ENCODE measurements at regions not wholly inside any gene's neighbourhood (a gene's known extent, or its start where the extent isn't known, plus 50 kb on each side); places are given as distances from the start of the nearest gene placed in this dataset.

DNA sequence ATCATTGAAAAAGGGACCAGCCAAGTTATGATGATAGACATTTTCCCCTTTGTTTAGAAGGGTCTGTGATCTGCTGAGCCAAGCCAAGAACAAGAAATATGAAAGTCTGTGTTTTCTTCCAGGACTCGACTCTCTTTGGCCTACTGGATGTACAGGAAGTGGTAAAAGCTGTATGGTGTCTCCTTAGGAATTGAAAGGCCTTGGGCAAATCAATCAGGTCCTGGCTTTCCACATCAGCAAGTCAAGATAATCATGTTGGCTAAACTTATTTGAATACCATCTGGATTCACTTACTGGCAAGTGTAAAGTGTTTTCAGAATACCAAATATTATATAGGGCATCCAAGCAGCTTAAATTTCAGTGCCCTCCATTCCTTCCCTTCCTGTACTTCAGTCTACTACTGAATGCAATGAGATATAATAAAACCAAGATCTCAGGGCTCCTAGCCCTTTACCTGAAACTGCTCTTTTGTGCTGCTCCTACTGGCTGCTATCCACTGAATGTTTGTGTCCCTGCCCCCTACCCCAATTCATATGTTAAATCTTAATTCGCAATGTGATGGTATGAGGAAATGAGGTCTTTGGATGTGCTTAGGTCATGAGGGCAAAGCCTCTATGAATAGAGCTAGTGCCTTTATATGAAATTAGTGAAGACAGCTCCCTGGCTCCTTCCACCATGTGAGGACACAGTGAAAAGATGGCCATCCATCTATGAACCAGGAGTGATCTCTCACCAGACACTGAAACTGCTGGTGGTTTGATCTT lies 578.0 kb downstream of the SPRY1 start:
- peaks cover 2% of the 10 kb centered on the region for H3K27me3 Mint-ChIP-seq (ENCODE audit: unreplicated experiment)
- H3K9me3 Mint-ChIP-seq (ENCODE audit: unreplicated experiment) = peaks cover 8% of the 10 kb centered on the region

DNA sequence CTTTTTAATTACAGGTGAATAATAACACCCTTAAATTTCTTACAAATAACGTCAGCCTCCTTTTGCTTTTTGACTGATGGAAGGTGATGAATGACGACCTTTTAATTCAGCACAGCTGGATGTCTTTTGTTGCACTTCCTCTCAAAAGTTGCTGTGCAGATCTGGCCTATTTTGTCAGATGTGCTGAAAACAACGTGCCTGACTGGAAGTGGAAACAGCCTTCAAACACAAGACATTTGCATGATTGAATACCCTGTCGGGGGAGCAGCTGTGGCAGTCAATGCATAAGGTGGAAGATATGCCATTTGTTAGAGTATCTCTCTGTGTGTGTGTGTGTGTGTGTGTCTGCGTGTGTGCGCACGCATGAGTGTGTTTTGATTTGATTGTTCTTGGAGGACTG lies 579.7 kb downstream of the SPRY1 start:
- peak; percentile 50 for DNase-seq
- Mint-ChIP-seq H3K27me3 (ENCODE audit: unreplicated experiment) (peaks cover 2% of the 10 kb centered on the region), H3K4me3 (ENCODE audit: unreplicated experiment) (peak overlapping the region; percentile 23), H3K27ac (ENCODE audit: unreplicated experiment) (peak overlapping the region; percentile 92), H3K9me3 (ENCODE audit: unreplicated experiment) (peaks cover 6% of the 10 kb centered on the region), H3K4me1 (ENCODE audit: low read depth, unreplicated experiment) (peaks cover 23% of the 10 kb centered on the region), H3K36me3 (ENCODE audit: unreplicated experiment) (peaks cover 10% of the 10 kb centered on the region)
- TF ChIP-seq, protein P1, sequence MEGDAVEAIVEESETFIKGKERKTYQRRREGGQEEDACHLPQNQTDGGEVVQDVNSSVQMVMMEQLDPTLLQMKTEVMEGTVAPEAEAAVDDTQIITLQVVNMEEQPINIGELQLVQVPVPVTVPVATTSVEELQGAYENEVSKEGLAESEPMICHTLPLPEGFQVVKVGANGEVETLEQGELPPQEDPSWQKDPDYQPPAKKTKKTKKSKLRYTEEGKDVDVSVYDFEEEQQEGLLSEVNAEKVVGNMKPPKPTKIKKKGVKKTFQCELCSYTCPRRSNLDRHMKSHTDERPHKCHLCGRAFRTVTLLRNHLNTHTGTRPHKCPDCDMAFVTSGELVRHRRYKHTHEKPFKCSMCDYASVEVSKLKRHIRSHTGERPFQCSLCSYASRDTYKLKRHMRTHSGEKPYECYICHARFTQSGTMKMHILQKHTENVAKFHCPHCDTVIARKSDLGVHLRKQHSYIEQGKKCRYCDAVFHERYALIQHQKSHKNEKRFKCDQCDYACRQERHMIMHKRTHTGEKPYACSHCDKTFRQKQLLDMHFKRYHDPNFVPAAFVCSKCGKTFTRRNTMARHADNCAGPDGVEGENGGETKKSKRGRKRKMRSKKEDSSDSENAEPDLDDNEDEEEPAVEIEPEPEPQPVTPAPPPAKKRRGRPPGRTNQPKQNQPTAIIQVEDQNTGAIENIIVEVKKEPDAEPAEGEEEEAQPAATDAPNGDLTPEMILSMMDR (IDR thresholded peaks at IDR 0.05; ENCODE audit: partially characterized antibody, unreplicated experiment) = no peak

More for the DNA sequence above, 578.0 kb downstream of the SPRY1 start:
- TF ChIP-seq, protein P1 (IDR thresholded peaks at IDR 0.05; ENCODE audit: partially characterized antibody, unreplicated experiment) = no peak
- Mint-ChIP-seq H3K27ac (ENCODE audit: unreplicated experiment) (no peak overlapping the region), H3K4me3 (ENCODE audit: unreplicated experiment) (no peak overlapping the region), H3K4me1 (ENCODE audit: low read depth, unreplicated experiment) (peaks cover 23% of the 10 kb centered on the region), H3K36me3 (ENCODE audit: unreplicated experiment) (peaks cover 10% of the 10 kb centered on the region)
- DNase-seq = no peak

- Mint-ChIP-seq H3K9me3 (ENCODE audit: unreplicated experiment) (peaks cover 6% of the 10 kb centered on the region), H3K27me3 (ENCODE audit: unreplicated experiment) (peaks cover 2% of the 10 kb centered on the region), H3K4me1 (ENCODE audit: low read depth, unreplicated experiment) (peaks cover 23% of the 10 kb centered on the region), H3K27ac (ENCODE audit: unreplicated experiment) (peak overlapping the region; percentile 92), H3K36me3 (ENCODE audit: unreplicated experiment) (peaks cover 10% of the 10 kb centered on the region), H3K4me3 (ENCODE audit: unreplicated experiment) (peak overlapping the region; percentile 30)
- no peak for DNase-seq
- TF ChIP-seq, protein P1 (IDR thresholded peaks at IDR 0.05; ENCODE audit: partially characterized antibody, unreplicated experiment) = no peak
Observed at GRCh38 chr4:123976819-123977218, 580.2 kb downstream of the SPRY1 start.

DNA sequence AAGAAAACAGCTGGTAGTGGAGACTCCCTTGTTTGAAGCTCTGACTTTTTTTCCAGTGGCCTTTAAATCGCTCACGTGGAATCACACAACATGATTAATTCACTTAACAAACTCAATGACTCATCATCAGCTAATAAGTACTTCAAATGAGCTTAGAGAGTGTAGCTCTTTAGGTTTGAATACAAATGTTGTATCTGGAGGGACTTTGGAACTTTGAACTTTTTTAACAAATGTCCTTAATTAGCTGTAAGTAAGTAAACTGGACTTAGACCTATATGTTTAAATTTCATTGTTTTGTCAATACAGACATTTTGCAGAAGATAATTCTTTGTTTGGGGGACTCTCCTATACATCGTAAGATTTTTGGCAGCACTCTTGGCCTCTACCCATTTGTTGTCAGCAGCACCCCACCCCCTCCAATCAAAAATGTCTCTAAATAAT lies 581.1 kb downstream of the SPRY1 start:
- Mint-ChIP-seq H3K4me3 (ENCODE audit: unreplicated experiment) (no peak overlapping the region), H3K27ac (ENCODE audit: unreplicated experiment) (no peak overlapping the region), H3K9me3 (ENCODE audit: unreplicated experiment) (peaks cover 6% of the 10 kb centered on the region), H3K27me3 (ENCODE audit: unreplicated experiment) (peaks cover 2% of the 10 kb centered on the region), H3K36me3 (ENCODE audit: unreplicated experiment) (peaks cover 10% of the 10 kb centered on the region), H3K4me1 (ENCODE audit: low read depth, unreplicated experiment) (peaks cover 23% of the 10 kb centered on the region)
- TF ChIP-seq, protein P1 (IDR thresholded peaks at IDR 0.05; ENCODE audit: partially characterized antibody, unreplicated experiment) = no peak
- DNase-seq = no peak

DNA sequence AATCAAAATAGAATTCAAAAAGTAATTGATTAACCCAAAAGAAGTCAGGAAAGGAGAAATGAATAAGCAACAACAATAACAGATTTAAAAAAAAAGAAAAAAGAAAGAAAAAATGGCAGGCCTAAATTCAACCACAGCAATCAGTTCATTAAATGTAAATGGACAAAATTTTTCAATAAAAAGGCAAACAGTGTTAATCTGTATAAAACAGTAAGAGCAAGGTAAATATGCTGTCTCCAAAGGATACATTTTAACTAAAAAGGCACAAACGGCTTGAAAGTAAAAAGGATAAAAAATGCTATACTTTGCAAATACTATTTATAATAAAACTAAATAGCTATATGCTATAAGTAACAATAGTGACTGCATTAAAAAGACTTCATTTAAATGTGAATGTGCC lies 582.0 kb downstream of the SPRY1 start:
- H3K4me1 Mint-ChIP-seq (ENCODE audit: low read depth, unreplicated experiment) = peaks cover 23% of the 10 kb centered on the region
- TF ChIP-seq, protein P1 (IDR thresholded peaks at IDR 0.05; ENCODE audit: partially characterized antibody, unreplicated experiment) = no peak
- peaks cover 2% of the 10 kb centered on the region for H3K27me3 Mint-ChIP-seq (ENCODE audit: unreplicated experiment)
- peaks cover 9% of the 10 kb centered on the region for H3K36me3 Mint-ChIP-seq (ENCODE audit: unreplicated experiment)
- no peak overlapping the region for H3K4me3 Mint-ChIP-seq (ENCODE audit: unreplicated experiment)
- DNase-seq = no peak
- H3K9me3 Mint-ChIP-seq (ENCODE audit: unreplicated experiment) = peaks cover 6% of the 10 kb centered on the region
- no peak overlapping the region for H3K27ac Mint-ChIP-seq (ENCODE audit: unreplicated experiment)

Measured in glutamatergic neuron (in vitro differentiated cells).